Ishikawa (cell line): ENCODE measurements at regions not wholly inside any gene's neighbourhood (a gene's known extent, or its start where the extent isn't known, plus 50 kb on each side); places are given as distances from the start of the nearest gene placed in this dataset.

Source experiments
- CEBPB ChIP-seq: IDR thresholded peaks from 2 replicates; pipeline ENCODE4 v1.6.1; 2012
- CREB1 ChIP-seq: IDR thresholded peaks from 2 replicates; pipeline ENCODE4 v1.6.1; 2012; ENCODE audit warnings: low read depth
- EGR1 ChIP-seq: IDR thresholded peaks from 2 replicates; pipeline ENCODE4 v1.6.1; 2012
- EP300 ChIP-seq: IDR thresholded peaks from 2 replicates; pipeline ENCODE4 v1.6.1; 2012; ENCODE audit warnings: borderline replicate concordance
- FOXM1 ChIP-seq: IDR thresholded peaks from 2 replicates; pipeline ENCODE4 v1.6.1; 2012; ENCODE audit warnings: low read depth, borderline replicate concordance
- MAX ChIP-seq: IDR thresholded peaks from 2 replicates; pipeline ENCODE4 v1.6.1; 2012
- NFIC ChIP-seq: IDR thresholded peaks from 2 replicates; pipeline ENCODE4 v1.6.1; 2012
- RAD21 ChIP-seq: IDR thresholded peaks from 2 replicates; pipeline ENCODE4 v1.6.1; 2012; ENCODE audit warnings: low read depth
- TAF1 ChIP-seq: IDR thresholded peaks from 2 replicates; pipeline ENCODE4 v1.6.1; 2012; ENCODE audit warnings: low read depth, mild to moderate bottlenecking
- TCF12 ChIP-seq: IDR thresholded peaks from 2 replicates; pipeline ENCODE4 v1.6.1; 2012; ENCODE audit warnings: low read depth
- TEAD4 ChIP-seq: IDR thresholded peaks from 2 replicates; pipeline ENCODE4 v1.6.1; 2012
- YY1 ChIP-seq: IDR thresholded peaks from 2 replicates; pipeline ENCODE4 v1.6.1; 2012; ENCODE audit warnings: low read depth
- ZBTB7A ChIP-seq: IDR thresholded peaks from 2 replicates; pipeline ENCODE4 v1.6.1; 2012; ENCODE audit warnings: low read depth
- TF ChIP-seq, protein P1 (sequence below): IDR thresholded peaks from 2 replicates; pipeline ENCODE4 v1.6.1; 2012; ENCODE audit warnings: low read depth, mild to moderate bottlenecking
- TF ChIP-seq, protein P2 (sequence below): IDR thresholded peaks from 2 replicates; pipeline ENCODE4 v1.6.1; 2012

GRCh38 chr3:139738697-139739096, 60.9 kb upstream of the NMNAT3 start:
- TF ChIP-seq CREB1 = no peak
- TF ChIP-seq ZBTB7A = no peak
- TF ChIP-seq, protein P1, sequence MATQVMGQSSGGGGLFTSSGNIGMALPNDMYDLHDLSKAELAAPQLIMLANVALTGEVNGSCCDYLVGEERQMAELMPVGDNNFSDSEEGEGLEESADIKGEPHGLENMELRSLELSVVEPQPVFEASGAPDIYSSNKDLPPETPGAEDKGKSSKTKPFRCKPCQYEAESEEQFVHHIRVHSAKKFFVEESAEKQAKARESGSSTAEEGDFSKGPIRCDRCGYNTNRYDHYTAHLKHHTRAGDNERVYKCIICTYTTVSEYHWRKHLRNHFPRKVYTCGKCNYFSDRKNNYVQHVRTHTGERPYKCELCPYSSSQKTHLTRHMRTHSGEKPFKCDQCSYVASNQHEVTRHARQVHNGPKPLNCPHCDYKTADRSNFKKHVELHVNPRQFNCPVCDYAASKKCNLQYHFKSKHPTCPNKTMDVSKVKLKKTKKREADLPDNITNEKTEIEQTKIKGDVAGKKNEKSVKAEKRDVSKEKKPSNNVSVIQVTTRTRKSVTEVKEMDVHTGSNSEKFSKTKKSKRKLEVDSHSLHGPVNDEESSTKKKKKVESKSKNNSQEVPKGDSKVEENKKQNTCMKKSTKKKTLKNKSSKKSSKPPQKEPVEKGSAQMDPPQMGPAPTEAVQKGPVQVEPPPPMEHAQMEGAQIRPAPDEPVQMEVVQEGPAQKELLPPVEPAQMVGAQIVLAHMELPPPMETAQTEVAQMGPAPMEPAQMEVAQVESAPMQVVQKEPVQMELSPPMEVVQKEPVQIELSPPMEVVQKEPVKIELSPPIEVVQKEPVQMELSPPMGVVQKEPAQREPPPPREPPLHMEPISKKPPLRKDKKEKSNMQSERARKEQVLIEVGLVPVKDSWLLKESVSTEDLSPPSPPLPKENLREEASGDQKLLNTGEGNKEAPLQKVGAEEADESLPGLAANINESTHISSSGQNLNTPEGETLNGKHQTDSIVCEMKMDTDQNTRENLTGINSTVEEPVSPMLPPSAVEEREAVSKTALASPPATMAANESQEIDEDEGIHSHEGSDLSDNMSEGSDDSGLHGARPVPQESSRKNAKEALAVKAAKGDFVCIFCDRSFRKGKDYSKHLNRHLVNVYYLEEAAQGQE = no peak

- TF ChIP-seq, protein P2, sequence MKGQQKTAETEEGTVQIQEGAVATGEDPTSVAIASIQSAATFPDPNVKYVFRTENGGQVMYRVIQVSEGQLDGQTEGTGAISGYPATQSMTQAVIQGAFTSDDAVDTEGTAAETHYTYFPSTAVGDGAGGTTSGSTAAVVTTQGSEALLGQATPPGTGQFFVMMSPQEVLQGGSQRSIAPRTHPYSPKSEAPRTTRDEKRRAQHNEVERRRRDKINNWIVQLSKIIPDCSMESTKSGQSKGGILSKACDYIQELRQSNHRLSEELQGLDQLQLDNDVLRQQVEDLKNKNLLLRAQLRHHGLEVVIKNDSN = no peak
- TF ChIP-seq FOXM1 = no peak
- no peak for TF ChIP-seq YY1
- TF ChIP-seq MAX = no peak
- TF ChIP-seq EGR1 = no peak
- no peak for TF ChIP-seq EP300
- no peak for TF ChIP-seq TEAD4
- TF ChIP-seq CREB1 = no peak
- TF ChIP-seq CEBPB = no peak
- TF ChIP-seq NFIC = no peak
- TF ChIP-seq ZBTB7A = no peak
Observed at GRCh38 chr3:139737682-139738361, 60.0 kb upstream of the NMNAT3 start.

- TF ChIP-seq MAX (no peak), CREB1 (no peak), TAF1 (no peak), RAD21 (no peak), FOXM1 (no peak), EP300 (no peak), TEAD4 (no peak), YY1 (no peak), ZBTB7A (no peak), NFIC (no peak)
- TF ChIP-seq, protein P1 = no peak
- TF ChIP-seq, protein P2 = no peak
Observed at GRCh38 chr3:139735191-139735590, 57.4 kb upstream of the NMNAT3 start.

DNA sequence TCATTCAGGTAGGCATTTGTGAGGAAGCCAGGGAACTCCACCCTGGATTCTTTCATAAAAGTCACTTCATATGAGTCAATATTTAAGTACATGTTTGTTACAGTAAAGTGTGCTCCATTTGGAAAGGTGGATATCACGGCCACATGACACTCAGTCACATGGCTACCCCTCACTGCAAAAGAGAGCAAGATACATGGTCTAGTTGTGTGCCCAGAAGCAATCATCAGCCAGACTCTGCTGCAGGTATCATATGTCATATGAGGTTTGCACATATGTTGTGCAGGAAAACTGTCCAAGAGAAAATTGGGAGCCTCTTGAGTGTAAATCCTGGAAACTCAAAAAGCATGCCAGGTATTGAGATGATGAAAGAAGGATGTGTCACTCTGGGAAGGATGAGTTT, 55.0 kb upstream of the NMNAT3 start:
- no peak for TF ChIP-seq NFIC
- TF ChIP-seq TCF12 = no peak
- no peak for TF ChIP-seq YY1

- no peak for TF ChIP-seq TAF1
- TF ChIP-seq CREB1 = no peak
- TF ChIP-seq CEBPB = no peak
- TF ChIP-seq, protein P2 = no peak
- TF ChIP-seq TEAD4 = no peak
- TF ChIP-seq EGR1 = no peak
- TF ChIP-seq NFIC = no peak
- no peak for TF ChIP-seq TCF12
- no peak for TF ChIP-seq EP300
- TF ChIP-seq RAD21 = no peak
- TF ChIP-seq FOXM1 = no peak
- TF ChIP-seq YY1 = no peak
- TF ChIP-seq, protein P1 = no peak
- no peak for TF ChIP-seq MAX
- no peak for TF ChIP-seq ZBTB7A
Observed at GRCh38 chr3:139729300-139729699, 51.5 kb upstream of the NMNAT3 start.
